ENCODE measurements at regions not wholly inside any gene's neighbourhood (a gene's known extent, or its start where the extent isn't known, plus 50 kb on each side); places are given as distances from the start of the nearest gene placed in this dataset.
A peak's percentile ranks its signal among the peaks of the same experiment; 100 is the strongest.
"Not testable (repeated sequence)": the region's sequence is repeated elsewhere in the genome, so short reads cannot be mapped to it uniquely, and the experiment has no call there.

DNA sequence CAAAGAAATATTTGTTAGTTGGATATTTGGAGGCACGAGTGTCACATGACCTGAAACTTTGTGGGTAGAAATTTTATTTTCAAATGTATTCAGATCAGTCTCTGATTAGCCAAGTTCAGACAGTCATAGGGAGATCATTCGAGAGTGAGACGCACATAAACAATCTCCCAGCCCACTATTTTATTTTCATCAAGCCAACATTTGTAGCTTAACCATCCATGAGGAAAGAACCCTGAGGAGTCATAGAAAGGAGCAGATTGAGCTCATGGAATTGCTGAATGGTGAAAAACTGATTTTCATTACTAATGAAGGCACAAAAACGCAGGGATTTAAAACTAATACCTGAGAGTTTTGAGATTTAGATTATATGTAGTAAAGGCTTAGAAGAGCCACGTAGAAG is 548.7 kb downstream of the NSUN3 start:
- no peak for DNase-seq

DNA sequence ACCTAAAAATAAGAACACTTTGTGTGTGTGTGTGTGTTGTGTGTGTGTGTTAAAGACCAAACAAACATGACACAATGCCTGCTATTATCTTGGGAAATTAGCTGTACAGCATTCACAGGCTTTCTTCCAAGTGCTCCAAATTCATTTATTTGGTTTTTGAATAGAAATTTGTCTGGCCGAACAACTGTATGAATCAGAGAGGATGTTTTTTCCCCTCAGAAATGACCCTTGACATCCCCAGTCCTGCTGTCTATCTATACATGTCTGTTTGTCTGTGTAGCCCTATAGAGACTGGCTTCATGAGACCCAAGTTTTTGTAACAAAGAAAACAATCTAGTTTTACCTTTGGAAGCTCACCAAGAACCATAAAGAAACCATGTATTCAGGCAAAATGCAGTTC is 549.8 kb downstream of the NSUN3 start:
- no peak for DNase-seq

DNA sequence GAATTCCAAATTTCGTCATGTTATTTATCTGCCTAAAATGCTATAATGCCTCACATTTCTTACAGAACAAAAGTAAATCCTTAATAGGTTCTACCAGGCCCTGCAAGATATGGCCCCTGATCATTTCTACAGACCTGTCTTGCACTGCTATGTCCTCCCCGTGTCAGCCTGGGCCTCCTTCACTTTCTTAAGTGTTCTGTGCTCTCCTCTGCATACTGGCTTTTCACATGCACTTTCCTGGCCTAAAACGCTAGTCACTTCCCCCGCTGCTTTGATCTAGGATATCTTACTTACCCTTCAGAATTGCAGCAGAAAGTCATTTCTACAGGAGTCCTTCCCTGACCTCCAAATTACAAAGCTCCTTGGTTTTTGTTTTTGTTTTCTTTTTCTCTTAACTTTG is 551.3 kb downstream of the NSUN3 start:
- DNase-seq = no peak

DNA sequence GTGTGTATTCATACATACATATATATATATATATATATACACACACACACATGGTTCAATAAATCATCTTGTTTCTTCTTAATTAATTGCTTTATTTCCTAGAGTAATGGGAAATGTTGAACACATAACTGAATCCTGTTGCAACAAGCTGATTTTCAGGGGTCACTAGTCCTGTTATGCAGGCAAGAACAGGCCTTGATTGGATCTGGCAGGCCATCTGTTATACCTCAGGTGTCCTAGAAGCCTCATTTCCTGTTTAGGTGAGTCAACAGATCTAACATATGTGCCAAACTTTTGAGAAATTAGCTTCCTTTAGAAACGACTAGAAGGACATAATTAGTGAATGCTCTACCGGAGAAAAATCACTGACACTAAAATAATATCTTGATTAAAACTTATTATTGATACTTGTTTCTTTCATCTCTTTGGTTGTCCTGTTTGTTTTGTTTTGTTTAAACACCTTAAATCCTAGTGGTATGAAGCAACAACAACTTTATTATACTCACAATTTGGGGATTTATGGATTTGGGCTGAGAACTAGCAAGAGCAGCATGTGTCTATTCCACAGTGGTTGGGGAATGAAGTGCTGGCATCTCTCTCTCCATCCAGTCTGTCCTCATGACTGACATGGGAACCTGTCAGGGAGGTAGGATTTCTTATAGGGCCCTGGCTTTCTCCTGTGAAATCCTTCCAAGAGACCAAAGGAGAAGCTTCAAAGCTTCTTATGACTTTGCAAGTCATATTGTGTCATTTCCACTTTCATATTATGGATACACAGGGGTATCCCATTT is 552.6 kb downstream of the NSUN3 start:
- DNase-seq = no peak

DNA sequence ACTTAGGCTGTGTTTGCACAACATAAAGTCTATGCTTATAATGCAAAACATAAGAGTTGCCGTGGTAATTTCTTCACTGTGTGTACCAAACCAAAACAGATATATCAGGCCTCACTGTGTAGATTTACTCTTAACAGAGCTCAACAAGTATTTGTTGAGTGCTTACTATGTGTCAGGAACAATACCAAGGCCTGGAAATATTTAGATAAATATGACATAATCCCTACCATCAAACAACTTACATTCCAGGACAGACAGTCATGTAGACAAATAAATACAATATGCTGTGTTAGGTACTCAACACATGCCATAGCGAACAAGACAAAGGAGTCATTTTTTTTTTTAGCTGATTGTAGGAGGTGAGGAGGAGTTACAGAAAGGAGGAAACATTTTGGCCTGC is 554.0 kb downstream of the NSUN3 start:
- DNase-seq = peak; percentile 13

DNA sequence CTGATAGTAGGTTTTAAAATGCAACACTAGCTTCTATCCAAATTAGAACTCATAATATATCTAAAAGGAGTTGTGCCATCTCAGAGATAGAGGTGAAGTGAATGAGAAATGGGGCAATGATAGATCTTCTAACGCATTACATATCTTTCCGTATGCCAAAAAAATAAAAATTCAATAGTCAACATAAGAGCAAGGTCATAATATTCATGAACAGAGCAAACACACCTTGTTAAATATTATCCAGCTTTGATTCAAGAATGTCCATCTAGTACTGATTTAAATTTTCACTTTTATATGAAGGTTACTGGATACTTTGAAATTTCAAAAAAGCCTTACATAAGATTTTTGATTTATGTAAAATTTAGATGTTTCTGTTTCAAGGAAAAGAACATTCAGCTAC is 554.5 kb downstream of the NSUN3 start:
- no peak for DNase-seq

DNA sequence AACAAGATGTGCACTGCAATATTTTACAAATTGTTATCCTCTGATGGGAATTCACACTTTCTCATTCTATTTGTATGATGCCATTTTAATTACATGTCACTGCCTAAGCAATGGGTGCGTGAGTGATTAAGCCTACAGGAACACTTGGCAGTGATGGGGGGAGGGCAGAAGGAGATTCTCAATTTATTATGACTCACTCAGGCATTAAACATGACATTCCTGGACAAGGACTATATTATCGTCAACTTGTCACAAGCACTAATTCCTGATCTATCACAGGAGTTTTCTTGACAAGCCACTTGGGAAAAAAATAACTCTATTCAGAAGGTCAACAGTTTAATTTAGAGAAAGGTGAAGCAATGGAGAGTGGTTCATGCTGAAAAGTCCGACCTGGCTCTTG is 556.8 kb downstream of the NSUN3 start:
- DNase-seq = no peak

DNA sequence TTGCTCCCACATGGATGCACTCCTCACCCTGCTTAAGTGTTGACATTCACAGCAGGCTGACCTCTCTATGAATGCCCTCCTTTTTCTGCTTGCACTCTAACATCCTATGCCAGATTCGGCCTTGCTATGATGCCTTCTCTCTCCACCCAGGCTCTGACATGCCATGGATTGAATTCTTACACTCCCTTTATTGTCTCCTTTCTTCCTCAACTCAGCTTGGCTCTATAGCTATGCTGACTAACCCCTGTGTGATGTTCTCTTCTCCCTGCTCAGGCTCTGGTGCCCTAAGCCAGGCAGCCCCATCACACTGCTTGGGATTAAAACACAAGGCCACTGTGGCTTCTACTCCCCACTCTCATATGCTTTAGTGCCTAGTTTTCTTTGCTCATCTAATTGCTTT is 563.7 kb downstream of the NSUN3 start:
- no peak for DNase-seq

DNA sequence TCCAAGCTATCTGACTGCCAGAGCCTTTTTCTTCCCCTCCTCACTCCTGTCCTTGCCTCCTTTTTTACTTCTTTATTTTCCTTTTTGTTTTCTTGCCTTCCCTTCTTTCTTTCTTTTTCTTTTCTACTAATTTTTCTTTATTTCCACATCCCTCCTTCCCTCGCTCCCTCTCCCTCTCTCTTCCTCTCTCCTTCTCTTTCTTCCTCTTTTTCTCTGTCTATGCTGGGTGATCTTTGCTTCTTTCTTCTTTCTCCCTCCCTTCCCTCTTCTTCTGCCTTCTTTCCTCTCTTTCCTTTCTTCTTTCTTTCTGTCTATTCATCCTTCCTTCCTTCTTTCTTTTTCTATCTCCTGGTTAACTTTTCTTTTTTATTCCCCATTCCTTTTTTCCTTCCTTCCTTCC is 564.8 kb downstream of the NSUN3 start:
- DNase-seq = no peak

DNA sequence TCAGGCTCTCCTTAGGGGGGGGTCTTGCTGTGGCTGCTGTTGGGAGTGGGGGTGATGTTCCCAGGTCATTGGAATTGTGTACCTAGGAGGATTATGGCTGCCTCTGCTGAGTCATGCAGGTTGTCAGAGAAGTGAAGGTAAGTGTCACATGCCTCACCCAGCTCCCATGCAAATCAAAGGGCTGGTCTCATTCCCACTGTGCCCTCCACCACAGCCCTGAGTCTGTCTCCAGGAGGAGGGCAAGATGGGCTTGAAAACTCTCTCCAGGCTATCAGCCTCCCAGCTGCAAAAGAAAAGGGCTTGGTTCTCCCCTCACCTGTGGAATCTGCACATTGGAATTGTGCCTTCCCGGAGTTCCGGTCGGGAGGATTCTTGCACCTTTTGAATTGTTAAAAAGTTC is 580.5 kb downstream of the NSUN3 start:
- DNase-seq = no peak

DNA sequence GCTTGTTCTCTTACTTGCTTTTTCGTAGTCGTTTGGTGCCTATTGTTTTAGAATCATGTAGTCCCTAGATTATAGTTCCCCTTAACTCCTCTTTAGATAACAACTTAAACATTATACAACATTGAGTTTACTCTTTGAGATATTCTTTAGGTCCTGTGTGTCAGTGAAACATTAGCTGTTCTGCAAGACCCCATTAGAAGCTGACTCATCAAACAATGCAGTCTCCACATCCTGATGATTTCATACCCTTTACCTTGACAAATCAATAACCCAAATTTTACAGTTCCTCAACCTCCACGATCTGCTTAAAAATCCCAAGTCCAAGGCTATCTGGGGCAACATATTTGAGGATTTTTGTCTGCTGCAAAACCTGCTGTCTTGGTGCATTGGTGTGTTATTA is 582.9 kb downstream of the NSUN3 start:
- DNase-seq = no peak

DNA sequence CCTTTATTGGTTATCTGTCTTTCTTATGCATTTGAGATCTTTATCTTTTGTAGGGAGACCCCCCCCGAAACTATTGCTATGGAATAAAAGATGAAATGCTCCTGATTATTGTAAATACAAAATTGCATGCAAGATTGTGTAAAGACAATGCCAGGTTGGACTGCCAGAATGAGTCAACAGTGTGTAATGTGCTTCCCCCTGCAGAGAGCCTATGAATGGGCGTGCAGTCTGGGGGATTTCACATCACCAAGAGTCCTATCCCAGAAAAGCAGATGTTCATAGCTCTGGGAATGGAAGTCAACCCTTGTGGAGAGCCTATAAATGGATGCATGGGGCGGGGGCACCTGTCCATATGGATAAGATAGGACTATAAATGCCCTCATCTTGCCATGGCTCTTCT is 584.3 kb downstream of the NSUN3 start:
- peak; percentile 4 for DNase-seq

DNA sequence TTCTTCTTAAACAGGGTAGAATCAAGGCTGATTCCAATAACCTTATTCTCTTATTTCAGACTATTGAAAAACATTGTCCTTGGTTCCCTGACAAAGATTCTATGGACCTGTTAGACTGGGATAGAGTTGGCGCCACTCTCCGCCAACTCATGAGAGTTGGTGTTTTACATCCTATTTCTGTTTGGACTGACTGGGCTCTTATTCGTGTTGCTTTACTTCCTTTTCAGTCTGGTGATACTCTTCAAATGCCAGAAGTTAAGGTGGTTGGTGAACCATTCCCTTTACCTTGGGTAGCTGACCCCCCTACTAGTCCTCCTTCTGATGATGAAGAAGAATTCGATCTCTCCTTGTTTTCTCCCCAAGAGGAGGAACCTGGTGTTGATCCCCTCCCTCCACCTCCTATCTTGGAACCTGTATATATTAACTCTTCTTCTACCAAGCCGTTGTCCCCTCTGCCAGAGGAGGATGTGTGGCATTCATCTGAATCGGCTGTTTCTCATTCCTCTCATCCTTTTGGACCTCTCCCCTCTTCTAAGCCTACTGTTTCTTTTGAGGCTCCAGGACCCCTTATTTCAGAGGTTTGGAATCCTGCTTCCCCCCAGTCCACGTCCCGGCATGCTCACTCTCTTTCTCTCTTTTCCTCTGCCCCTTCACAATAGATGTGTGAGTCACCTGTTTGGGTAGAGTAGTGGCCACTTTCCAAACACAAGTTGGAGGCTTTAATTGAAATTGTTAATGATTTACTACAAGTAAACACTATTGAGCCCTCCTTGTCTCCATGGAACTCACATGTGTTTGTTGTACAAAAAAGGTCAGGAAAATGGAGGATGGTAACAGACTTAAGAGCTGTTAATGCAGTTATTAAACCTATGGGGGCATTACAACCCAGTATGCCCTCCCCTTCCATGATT is 585.7 kb downstream of the NSUN3 start:
- DNase-seq = not testable (repeated sequence)

DNA sequence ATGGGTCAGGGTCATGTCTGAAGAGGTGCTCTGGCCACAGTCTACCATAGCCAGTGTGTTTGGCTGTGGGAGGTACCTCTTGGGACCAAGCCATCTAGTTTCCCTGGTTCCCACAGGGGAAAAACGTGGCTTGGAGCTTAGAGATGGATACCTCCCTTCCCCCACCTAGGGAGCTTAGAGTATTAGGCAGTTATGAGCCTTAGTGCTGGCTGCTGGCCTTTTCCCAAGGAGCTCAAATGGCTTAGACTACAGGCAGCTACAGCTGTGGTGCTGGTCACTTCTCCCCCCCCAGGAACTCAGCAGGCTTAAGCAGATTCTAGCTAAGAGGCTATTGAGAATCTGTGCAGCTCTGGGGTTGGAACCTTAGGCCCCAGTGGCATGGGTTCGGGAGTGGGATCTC is 591.2 kb downstream of the NSUN3 start:
- no peak for DNase-seq

DNA sequence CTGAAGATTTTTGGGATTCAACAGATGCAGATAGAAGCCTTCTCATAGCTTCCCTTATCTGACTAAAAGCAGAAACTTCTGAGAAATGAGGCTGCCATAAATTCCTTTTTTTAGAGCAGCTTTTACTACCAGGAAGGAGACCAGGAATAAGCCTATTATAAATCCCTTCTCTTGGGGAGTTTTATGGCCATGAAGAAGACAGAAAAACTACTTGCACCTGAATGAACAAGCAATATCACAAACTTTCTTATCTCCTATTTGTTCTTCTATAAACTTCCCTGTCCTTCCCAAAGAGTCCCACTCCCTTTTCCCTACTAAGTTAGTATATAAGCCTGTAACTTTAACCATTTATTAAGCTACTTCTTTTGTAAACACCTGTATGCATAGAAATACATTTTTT is 603.1 kb downstream of the NSUN3 start:
- no peak for DNase-seq

DNA sequence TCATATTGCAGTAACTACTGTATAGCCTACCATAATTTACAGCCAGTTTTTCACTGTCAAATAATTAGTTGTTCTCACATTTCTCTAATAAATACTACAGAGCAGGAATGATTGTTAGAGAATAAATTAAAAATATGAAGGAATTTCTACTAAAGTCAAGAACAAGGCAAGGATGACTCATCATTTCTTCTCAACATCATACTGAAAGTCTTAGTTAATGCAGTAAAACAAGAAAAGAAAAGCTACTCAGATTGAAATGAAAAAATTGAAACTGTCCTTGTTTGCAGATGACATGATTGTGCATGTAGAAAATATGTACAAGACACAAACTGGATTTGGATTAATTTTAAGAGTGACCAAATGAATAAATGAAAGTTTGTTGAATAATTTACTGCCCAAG is 608.2 kb downstream of the NSUN3 start:
- no peak for DNase-seq

DNA sequence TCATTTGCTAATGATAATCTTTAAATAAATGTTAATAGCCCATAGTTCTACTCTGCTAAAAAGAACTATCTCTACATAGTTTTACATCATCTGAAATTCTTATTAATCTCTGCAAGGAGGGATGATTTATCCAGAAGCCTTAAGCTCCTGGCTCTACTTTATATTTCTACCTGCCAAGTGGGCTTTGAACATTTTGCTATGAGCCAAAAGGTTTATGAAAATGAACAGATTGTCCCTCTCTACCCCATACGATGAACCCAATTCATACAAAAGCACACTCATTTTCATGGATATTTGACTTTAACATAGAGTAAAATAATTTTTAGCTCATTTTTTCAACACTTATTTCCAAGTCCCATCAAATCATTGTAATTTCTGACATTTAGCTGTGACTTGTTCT is 611.0 kb downstream of the NSUN3 start:
- DNase-seq = no peak

DNA sequence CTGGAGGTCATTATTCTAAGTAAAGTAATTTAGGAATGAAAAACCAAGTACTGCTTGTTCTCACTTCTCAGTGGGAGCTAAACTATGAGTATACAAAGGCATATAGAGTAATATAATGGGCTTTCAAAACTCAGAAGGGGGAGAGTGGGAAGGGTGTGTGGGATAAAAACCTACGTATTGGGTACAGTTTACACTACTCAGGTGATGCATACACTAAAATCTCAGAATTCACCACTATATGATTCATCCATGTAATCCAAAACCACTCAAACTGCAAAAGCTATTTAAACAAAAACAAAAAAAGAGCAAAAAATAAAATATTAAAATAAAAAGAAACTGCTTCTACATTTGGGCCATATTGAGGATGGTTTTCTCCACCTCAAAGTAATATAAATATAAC is 623.3 kb downstream of the NSUN3 start:
- no peak for DNase-seq

DNA sequence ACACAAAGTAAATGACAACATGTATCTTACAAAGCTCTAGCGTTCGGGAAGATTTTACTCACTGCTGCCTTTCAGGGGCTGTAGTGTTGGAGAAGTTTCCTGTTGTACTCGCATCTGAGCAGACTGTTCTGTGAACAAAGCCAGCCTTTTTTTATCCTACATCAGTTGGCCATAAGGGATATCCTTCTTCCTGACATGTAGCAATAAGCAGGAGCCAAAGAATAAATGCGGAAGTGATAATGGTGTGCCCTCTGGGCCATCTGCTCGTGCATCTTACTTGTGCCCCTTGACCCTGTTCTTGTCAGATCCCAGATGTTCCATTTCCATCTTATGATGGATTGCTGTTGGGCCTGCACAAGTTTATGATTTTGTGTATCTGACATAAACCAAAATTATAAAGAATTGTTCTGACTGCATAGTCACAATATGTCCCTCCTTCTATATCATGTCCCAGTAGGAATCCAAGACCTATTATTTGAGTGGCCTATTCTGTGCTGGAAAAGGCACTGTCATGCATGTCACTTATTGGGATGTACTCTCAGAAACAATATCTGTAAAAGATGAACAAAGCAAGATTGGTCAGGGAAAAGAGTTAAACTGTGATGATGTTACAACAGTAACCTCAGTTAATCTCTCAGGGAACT is 631.3 kb downstream of the NSUN3 start:
- no peak for DNase-seq

DNA sequence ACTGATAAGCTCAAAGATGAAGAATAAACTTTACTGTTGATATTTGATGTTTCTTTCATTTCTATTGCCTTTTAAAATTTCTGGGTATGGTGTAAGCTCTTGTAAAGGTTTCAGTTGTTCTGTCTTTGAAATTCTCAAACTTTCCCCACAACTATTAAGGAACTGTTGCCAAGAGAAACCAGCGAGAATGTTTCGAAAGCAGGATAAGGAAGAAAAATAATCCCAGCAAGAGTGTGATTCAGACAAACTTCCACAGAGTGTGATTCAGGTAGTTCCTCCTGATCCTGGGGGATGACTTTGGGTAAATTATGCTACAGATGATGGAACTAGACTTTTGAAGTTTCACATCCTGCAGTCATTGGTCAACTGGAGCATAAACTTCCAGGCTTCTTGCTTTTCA is 632.0 kb downstream of the NSUN3 start:
- DNase-seq = peak; percentile 3

DNA sequence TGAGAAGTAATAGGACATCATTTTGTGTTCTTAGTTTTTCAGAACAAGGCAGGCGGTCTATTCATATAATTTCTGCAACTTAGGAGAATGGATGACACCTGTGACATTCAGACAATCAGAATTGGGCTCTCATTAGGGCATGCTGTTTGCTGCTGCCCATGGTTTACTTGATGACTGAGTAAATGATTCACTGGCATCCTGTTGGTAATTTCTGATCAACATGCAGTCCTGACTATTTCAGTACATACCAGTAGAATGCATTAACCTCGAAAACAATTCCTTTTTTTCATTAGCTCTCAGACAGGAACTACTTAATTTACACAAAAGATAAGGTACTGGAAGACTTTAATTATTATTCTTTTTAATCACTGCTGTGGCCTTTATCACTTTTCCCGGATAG is 641.6 kb downstream of the NSUN3 start:
- DNase-seq = no peak

DNA sequence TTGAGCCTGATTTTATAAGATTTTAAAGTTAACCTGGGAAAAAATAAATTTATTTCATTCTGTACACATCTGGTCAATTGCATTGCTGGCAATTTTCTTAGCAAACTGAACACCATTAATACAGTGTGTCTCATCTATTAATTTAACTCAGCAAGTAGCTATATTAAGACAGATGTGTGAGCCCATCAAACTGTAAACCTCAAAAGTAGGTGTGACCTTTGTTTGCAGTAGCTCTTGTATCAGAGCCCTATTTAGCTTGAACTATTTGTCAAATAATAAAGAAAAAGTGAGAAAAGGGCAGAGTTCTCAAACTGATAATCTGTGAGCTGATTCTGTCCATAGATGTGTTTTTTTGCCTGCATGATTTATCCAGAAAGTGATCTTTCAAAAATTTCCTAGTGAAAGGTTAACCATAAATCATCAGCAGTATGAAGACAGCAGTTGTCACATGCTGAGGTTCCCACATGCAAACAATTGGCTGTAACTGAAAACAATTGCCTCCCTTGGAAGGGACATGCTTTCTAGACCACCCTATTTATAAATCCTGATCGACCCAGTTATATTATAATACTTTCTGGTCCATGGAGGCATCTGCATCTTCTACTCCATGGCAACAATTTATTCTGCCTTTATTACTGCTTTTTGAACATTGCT is 646.5 kb downstream of the NSUN3 start:
- no peak for DNase-seq

DNA sequence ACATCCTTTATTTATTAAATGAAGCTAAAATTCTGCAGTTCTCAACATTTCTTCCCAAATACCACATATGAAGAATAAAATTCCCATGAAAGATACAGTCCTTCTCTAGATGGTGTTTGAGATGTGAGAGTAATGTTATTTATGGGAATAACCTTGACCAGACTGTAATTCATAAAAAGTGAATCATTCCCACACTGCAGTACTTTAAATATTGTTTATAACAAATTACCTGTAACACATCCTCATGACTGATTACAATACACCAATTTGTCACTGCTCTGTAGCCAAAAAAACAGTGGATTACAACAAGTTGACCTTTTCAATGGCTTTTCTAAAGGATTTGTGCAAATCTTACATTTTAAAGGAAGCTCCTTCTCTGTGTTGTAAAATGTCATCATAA is 651.3 kb downstream of the NSUN3 start:
- no peak for DNase-seq
